Stromal cell of bone marrow (primary cell): ENCODE measurements at regions not wholly inside any gene's neighbourhood (a gene's known extent, or its start where the extent isn't known, plus 50 kb on each side); places are given as distances from the start of the nearest gene placed in this dataset.

Experiments
- DNase-seq: peaks from one replicate; pipeline ENCODE4 v3.0.0-alpha.2; 2012; ENCODE audit warnings: low read depth

DNA sequence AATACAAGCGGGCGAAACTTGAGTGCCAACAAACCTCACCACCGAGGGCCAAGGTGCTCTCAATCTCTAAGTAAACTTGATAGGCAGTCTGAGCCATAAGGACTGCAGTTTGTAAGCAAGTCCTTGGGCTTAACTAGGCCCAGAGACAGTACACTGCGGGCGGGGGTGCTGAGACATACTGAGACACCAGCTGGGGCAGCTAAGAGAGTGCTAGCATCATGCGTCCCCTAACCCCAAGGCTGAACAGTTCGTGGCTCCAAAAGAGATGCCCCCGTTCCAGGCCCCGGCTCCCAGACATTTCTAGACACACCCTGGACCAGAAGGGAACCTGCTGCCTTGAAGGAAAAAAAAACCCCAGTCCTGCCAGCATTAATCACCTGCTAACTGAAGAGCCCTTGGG is 126.8 kb upstream of the PRDX4 start:
- no peak for DNase-seq

DNA sequence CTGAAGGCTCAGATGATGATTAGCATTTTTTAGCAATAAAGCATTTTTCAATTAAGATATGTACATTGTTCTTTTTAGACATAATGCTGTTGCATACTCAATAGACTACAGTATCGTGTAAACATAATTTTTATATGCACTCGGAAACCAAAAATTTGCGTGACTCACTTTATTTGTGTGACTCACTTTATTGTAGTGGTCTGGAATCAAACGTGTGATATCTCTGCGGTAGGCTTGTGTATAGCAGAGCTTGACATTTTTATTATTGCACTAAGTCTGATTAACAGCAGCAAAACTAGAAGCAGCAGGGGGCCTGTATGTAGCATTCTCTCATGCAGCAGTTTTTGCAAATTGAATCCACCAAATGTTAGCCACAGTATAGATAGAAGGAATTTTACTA is 119.1 kb upstream of the PRDX4 start:
- no peak for DNase-seq

DNA sequence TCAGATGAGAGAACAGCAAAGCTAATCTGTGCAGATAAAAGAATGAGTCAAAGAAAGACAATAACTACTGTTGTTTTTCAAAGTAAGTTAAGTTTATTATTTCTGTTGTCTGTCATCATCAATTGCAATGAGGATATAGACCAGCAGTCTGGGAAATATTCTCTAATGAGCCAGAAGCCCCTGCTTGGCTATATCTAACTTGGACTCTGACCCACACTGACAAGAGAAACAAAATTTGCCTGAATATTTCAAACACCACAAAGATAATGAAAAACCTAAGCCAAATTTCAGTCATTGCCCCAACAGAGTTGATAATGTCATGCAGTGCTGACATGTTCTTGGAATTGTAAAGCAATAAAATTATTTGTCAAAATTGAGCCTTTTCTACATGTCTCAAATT is 115.0 kb upstream of the PRDX4 start:
- DNase-seq = no peak

DNA sequence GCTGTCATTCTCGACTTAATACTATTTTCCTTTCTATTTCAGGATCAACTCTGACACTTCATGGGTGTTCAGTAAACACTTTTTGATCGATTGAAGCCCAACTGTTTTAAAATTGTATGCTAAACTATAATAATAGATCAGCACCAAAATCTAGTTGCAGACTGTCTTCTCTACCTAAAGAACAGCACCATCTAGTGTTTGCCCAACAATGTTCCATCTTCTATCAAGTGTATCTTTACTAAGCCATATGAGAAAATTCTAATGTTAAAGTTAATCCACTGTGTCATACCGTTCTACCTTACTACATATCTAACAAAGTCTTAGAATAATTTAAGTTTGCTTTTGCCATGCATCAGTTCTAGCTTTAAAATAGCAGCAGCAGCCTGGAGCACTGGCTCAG is 113.0 kb upstream of the PRDX4 start:
- peak; percentile 13 for DNase-seq

DNA sequence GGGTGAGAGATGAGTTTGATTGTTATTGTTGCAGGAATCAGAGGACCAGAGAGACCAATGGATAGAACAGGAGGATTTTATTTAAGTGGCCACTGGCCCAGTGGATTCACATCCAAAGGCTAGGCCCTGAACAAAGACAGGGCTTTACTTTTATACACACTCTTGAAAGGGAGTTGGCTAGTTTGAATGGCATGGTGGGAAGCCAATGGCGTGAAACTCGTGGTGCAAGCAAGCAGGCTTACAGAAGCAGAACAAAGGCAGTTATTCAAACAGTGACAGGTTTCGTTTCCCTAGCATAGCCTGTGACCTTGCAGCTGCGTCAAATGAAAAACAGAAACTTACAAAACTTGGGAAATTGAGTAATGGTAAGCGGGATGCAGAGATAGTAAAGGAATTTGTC is 110.2 kb upstream of the PRDX4 start:
- DNase-seq = no peak

DNA sequence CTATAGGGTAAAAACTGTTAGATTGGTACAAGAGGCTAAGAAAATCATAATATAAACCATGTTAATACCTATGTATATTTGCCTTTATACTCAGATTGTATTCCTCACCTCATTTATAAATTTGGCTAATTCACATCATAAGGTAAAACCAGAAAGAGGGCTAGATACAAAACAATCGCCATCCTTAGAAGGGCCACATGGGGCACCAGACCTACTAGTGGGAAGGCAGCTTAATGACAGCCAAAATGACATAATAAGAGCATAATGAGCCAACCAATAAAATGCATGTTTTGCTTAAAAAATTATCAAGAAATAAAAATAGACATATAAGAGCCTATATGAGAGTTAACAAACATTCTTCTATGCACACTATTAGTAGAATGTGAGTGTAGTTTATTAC is 107.3 kb upstream of the PRDX4 start:
- no peak for DNase-seq

DNA sequence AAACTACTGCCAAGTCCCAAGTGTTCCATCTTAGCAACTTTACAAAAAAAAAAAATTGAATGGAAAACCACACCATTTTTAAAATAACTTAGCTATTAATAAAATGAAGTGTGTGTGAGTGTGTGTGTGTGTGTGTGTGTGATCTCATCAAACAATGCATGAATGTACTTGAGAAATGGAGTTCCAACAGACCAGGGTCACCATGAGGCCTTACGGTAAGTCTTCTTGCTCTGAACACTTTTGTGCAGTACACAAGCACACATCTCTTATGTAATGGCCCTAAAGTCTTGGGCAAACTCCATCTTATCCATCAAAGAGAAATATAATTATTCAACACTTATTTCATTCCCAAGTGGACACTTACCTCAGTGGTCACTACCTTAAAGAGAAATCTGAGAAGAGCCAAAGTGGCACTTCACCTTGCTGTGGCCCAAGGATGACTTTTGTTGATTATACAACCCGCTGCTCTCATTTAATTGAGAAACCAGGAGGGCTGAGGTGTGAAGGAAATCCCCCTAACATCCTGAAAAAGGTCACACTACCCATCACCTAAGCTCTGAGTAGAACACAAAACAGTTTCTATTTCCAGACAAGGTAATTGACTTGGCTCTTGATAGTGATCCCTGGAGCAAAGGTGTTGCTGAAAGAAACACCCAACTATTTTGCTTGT is 96.5 kb upstream of the PRDX4 start:
- DNase-seq = no peak

DNA sequence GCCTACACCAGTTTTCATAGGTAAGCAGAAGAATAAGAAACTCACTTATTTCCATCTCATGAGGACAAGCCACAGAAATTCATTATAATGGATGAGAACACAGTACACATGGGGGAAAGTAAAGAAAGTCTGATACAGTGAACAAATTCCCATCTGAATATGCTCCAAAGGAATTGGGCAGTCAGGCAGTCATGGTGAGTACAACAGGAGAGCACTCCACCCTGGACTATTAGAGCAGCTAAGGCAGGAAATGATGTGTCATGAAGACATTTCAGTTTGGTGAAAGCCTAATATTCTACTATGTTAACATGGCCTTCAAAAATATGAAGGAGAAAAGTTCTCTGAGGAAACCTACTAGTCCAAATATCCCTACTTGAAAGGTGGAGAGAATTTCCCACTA is 92.0 kb upstream of the PRDX4 start:
- peak; percentile 21 for DNase-seq

DNA sequence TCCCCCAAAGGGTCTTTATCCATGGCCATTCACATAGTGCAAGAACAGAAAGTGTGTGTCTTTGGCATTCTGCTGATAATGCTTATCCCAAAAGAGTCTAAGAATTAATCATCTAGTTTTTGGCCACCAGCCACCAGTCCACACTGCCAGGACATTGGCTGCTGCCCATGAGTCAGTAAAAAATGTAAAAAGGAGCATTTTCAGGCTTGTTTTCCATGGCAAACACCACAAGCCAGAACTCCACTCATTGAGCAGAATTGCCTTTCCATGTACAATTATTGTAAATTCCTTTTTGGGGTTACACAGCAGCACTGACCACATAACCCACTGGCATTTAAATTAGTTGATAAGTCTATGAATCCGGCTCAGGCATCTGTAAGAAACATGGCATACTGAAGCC is 89.2 kb upstream of the PRDX4 start:
- DNase-seq = peak; percentile 52

DNA sequence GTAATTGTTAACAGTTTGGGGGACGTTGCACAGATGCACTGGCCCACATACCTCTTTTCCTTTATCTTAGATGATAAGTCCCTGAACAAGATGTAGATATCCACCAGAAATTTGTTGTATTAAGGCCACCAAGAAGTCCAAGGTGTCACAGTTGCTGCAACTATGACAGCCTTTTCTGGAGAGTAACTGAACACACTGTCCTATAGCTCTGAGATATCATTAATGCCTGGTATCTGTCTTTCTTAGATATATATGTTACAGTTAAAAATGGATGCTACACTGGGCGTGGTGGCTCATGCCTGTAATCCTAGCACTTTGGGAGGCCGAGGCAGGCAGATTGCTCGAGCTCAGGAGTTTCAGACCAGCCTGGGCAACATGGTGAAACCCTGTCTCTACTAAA is 77.8 kb upstream of the PRDX4 start:
- DNase-seq = no peak

DNA sequence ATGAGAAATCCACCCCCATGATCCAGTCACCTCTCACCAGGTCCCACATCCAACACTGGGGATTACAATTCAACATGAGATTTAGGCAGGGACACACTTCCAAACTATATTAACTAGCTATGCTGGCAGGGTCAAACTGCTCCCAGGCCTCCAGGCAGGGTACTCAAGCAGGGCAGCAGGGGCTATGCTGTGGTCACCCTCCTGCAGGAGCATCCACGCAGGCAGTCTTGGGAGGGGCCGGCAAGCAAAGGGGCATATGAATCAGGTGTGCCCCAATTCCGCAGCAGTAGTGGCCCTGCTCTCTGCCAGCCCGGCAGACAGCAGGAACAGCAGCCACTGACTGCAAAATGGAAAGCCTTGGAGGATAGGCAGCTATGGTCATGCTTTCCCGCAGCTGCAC is 74.6 kb upstream of the PRDX4 start:
- DNase-seq = no peak

DNA sequence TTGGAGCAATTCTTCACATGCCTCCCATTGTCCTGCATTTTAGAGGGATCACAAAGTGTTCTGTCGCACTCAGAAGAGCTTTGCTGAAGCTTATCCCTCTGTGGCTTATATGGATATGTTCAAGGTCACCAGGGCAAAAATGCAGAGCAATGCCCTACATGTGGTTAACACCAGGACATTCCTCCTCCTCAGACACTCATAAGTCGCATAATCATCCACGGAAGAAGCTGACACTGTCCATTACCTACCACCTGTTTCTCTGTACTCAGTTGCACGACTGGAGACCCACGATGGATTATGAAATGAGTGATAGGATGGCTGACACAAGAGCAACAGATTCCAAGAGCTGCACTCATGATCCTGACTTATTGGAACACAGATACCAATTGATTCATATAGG is 68.7 kb upstream of the PRDX4 start:
- DNase-seq = no peak

DNA sequence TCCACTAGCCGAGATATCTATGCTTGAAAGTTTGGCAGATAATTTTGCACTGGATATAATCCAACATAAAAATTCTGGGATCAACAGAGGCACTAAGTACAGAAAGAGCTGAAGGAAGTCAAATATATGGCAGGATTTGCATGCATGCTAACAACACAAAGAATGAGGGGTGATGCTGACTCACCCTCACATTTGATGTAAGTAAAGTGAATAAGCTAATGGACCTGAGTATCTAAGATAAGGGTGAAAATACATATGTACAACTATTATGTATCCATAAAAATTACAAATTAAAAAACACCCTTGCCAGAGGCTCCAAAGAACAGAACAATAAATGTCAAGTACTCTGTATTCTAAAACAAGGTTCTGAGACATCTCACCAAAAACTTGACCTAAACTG is 63.8 kb upstream of the PRDX4 start:
- no peak for DNase-seq

DNA sequence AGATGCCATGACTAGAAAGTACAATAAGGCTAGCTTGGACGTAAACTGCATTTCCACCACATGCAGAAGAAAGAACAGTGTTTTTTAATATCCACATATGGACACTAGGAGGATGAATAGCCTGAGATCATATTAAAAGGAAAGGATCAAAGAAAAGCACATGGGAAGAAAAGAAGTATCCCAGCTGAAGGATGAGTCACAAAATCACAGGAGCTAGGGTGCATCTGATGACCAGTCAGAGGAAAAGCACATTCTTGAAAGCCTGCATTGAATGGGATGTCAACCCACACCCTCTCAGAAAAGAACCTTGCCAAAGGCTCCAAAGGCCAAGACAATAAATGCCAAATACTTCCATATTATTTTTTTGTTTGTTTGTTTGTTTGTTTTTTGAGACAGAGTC is 56.8 kb upstream of the PRDX4 start:
- no peak for DNase-seq

DNA sequence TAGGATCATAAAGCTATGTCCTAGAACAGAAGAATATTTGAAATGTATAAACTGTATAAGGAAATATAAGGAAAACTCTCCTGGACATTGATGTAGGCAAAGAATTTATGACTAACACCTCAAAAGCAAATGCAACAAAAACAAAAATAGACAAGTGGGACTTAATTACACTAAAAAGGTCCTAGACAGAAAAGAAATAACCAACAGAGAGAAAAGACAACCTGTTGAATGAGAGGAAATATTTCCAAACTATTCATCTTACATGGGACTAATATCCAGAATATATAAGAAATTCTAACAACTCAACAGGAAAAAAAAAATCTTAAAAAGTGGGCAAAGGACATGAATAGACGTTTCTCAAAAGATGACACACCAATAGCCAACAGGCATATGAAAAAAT is 54.4 kb upstream of the PRDX4 start:
- no peak for DNase-seq

DNA sequence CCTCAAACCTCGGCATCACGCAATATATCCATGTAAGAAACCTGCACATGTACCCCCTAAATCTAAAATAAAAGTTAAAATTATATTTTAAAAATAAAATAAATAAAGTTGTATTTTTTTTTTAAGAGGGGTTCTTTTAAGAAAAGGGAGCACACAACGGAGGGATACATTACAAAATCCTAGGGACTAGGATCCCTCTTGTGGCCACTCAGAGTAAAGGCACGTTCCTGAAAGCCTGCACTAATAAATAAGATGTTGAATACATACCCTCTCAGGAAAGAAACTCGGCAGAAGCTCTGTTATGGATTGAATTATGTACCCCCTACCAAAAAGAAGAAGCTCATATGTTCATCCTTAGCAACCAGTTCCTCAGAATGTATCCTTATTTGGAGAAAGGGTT is 50.9 kb upstream of the PRDX4 start:
- DNase-seq = no peak
